OCI-LY3 (cell line): ENCODE measurements at regions not wholly inside any gene's neighbourhood (a gene's known extent, or its start where the extent isn't known, plus 50 kb on each side); places are given as distances from the start of the nearest gene placed in this dataset.

Experiments
- EZH2phosphoT487 ChIP-seq: fragments of 200-600 bp; shearing (Covaris generic); IDR thresholded peaks from 2 replicates; pipeline ENCODE4 v1.6.1; 2018; ENCODE audit warnings: antibody characterized with exemption, mixed run types, low read depth
- TF ChIP-seq, protein P1 (sequence below): fragments of 200-600, 300-600 bp; sonication (generic); IDR thresholded peaks from 2 replicates; pipeline ENCODE4 v1.5.1; 2014; ENCODE audit warnings: antibody characterized with exemption, low read length, low read depth

GRCh38 chr6:9250852-9251251 is 815.5 kb upstream of the SLC35B3 start:
- TF ChIP-seq, protein P1, sequence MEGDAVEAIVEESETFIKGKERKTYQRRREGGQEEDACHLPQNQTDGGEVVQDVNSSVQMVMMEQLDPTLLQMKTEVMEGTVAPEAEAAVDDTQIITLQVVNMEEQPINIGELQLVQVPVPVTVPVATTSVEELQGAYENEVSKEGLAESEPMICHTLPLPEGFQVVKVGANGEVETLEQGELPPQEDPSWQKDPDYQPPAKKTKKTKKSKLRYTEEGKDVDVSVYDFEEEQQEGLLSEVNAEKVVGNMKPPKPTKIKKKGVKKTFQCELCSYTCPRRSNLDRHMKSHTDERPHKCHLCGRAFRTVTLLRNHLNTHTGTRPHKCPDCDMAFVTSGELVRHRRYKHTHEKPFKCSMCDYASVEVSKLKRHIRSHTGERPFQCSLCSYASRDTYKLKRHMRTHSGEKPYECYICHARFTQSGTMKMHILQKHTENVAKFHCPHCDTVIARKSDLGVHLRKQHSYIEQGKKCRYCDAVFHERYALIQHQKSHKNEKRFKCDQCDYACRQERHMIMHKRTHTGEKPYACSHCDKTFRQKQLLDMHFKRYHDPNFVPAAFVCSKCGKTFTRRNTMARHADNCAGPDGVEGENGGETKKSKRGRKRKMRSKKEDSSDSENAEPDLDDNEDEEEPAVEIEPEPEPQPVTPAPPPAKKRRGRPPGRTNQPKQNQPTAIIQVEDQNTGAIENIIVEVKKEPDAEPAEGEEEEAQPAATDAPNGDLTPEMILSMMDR: peak; percentile 62
- no peak for TF ChIP-seq EZH2phosphoT487
